Astrocyte of the cerebellum (primary cell): ENCODE measurements at regions not wholly inside any gene's neighbourhood (a gene's known extent, or its start where the extent isn't known, plus 50 kb on each side); places are given as distances from the start of the nearest gene placed in this dataset.
"Not testable (repeated sequence)": the region's sequence is repeated elsewhere in the genome, so short reads cannot be mapped to it uniquely, and the experiment has no call there.

ENCODE experiments used
- DNase-seq: peaks from one replicate; pipeline ENCODE4 v3.0.0-alpha.2; 2011; ENCODE audit warnings: low read depth
- H3K4me3 ChIP-seq: 2 replicates; pipeline ENCODE4 v1.5.1; 2011; ENCODE audit warnings: mild to moderate bottlenecking, low read depth, low read length, moderate library complexity
- in situ Hi-C: cut with HindIII; loops from 2 replicates; pipeline ENCODE4 v1.10.0; 2017; ENCODE audit warnings: low sequenced_read_pairs
- TF ChIP-seq, protein P1 (sequence below): IDR thresholded peaks from 2 replicates; pipeline ENCODE4 v1.5.1; 2012; ENCODE audit warnings: low read length, low read depth, moderate library complexity, mild to moderate bottlenecking; ENCODE audit errors: missing control alignments

DNA sequence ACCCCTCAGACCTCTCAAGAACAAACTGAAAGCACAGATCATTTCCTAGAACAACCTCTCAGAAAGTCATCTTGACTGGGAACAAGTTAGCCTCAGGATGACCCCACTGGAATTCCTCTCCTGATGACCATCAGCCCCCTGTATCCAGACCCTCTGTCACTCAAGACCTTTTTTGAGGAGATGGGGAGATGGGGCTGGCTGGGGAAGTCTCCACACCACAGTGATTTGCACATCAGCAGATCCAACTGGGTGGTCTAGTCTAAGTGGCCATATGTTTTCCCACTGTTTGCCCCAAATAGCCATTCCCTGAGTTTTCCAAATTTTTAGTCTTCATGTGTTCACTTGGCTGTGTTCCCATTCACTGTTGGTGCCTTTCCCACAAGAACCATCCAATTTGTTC is 452.4 kb upstream of the NPVF start:
- H3K4me3 ChIP-seq, result no peak overlapping the region
- TF ChIP-seq, protein P1, sequence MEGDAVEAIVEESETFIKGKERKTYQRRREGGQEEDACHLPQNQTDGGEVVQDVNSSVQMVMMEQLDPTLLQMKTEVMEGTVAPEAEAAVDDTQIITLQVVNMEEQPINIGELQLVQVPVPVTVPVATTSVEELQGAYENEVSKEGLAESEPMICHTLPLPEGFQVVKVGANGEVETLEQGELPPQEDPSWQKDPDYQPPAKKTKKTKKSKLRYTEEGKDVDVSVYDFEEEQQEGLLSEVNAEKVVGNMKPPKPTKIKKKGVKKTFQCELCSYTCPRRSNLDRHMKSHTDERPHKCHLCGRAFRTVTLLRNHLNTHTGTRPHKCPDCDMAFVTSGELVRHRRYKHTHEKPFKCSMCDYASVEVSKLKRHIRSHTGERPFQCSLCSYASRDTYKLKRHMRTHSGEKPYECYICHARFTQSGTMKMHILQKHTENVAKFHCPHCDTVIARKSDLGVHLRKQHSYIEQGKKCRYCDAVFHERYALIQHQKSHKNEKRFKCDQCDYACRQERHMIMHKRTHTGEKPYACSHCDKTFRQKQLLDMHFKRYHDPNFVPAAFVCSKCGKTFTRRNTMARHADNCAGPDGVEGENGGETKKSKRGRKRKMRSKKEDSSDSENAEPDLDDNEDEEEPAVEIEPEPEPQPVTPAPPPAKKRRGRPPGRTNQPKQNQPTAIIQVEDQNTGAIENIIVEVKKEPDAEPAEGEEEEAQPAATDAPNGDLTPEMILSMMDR, result no peak
- in situ Hi-C loops, result no loop called here
- DNase-seq, result no peak

- in situ Hi-C loops, result no loop called here
- DNase-seq, result no peak
- H3K4me3 ChIP-seq, result no peak overlapping the region
- TF ChIP-seq, protein P1, result no peak
Measured at GRCh38 chr7:25684360-25684759, 456.1 kb upstream of the NPVF start.

GRCh38 chr7:25686493-25686892 is 458.2 kb upstream of the NPVF start:
- no peak overlapping the region for H3K4me3 ChIP-seq
- TF ChIP-seq, protein P1, result no peak
- in situ Hi-C loops, result no loop called here
- DNase-seq, result no peak

DNA sequence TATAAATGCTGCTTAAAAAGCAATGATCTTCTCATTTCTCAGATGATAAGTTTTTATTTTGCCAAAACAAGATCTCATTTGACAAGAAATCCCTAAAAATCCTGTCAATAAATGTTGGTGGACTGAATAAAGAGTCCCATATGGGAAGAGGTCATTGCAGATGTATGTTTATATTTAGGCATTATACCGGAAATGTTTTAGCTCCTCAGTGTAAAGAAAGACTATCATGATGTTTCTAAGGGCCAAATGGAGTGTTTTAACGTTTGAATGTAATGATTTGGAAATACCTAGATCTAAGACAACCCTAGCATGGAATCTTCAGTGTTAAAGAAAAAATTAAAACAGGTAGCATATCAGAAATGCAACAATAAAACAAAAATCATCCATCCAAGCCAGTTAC is 457.8 kb upstream of the NFE2L3 start:
- no peak for DNase-seq
- H3K4me3 ChIP-seq, result no peak overlapping the region
- in situ Hi-C loops, result no loop called here
- TF ChIP-seq, protein P1, result no peak

DNA sequence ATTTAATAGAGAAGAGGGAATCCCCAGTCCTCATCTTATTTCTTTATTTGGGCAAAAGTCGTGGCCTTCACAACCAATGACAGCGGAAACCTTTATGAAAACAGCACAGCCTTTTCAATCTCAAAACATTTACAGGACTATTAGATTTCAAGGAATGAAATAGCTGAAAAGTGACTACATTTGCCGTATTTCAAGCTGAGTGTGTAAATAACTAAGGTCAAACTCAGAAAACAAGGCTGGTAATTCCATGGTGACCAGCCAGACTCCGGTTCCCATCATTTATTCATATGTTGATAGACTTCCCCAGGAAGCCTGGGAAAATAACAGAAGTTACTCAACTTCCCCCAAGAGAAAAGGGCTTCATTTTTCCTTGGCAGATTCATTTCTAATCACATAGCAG is 457.3 kb upstream of the NFE2L3 start:
- in situ Hi-C loops, result no loop called here
- H3K4me3 ChIP-seq, result no peak overlapping the region
- TF ChIP-seq, protein P1, result no peak
- no peak for DNase-seq

DNA sequence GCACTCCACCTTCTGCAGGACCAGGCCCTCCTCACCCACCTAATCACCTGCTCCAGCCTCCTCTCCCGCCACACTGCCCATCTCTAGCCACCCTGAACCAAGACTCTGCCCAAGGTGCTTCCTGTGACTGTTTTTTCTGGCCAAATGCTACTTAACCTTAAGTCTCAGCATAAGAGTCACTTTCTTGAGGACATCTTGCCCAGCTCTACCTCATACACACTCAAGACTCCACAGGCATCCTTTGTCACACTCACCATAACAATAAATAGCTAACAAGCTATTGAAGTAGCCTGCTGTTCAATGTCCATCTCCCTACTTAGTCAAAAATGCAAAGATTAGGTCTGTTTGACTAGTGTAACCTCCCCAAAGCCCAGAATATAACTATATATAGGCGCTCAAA is 455.4 kb upstream of the NFE2L3 start:
- DNase-seq, result no peak
- in situ Hi-C loops, result no loop called here
- TF ChIP-seq, protein P1, result no peak
- H3K4me3 ChIP-seq, result no peak overlapping the region

DNA sequence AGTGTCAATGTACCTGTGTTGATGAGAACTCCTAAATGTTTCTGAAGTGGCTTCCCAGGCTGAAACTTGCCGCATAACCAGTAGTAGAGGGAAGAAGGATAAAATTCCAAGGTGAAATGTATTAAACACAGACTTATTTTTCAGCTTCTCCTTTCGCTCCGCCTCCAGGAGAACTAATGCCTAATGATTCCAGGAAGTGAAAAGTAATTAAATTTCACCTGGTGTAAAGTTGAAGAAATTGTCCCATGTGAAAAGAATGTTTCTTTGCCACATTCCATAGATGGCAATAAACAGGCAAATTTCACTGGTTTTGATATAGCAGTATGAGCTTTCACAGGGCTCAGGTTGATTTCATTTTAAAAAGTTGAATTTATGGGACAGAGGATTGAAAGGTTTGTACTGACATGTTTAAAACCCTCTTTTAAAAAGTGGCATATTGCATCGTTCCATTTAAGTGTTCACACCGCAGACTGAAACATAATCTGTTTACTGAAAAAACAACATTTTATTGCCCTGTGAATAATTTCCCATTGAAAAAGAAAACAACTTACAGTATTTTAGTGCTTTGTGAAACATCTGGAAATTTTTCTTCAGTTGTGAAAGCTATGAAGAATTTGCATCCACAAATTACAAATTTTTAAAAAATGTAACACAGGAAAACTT is 453.4 kb upstream of the NFE2L3 start:
- H3K4me3 ChIP-seq, result no peak overlapping the region
- DNase-seq, result no peak
- TF ChIP-seq, protein P1, result no peak
- in situ Hi-C loops, result no loop called here

- DNase-seq, in situ Hi-C loops, H3K4me3 ChIP-seq: not testable (repeated sequence)
Measured at GRCh38 chr7:25700141-25700540, 451.9 kb upstream of the NFE2L3 start.
